HL-60 (cell line): ENCODE measurements at regions not wholly inside any gene's neighbourhood (a gene's known extent, or its start where the extent isn't known, plus 50 kb on each side); places are given as distances from the start of the nearest gene placed in this dataset.

Experiments
- CTCF ChIP-seq: IDR thresholded peaks from one replicate; pipeline ENCODE4 v1.5.1; 2011; ENCODE audit warnings: low read length, control low read depth, inconsistent platforms; ENCODE audit not compliant: insufficient read depth
- GABPA ChIP-seq: IDR thresholded peaks from 2 replicates; pipeline ENCODE4 v1.6.1; 2012; ENCODE audit warnings: low read depth
- POLR2AphosphoS5 ChIP-seq: IDR thresholded peaks from 2 replicates; pipeline ENCODE4 v1.6.1; 2012; ENCODE audit warnings: low read depth
- REST ChIP-seq: IDR thresholded peaks from 2 replicates; pipeline ENCODE4 v1.6.1; 2012; ENCODE audit warnings: low read depth; ENCODE audit not compliant: insufficient replicate concordance
- SPI1 ChIP-seq: IDR thresholded peaks from 2 replicates; pipeline ENCODE4 v1.6.1; 2012; ENCODE audit warnings: low read depth, mild to moderate bottlenecking, borderline replicate concordance

- no peak for TF ChIP-seq CTCF
- no peak for TF ChIP-seq REST
- TF ChIP-seq POLR2AphosphoS5 = no peak
- TF ChIP-seq GABPA = no peak
- no peak for TF ChIP-seq SPI1
These were observed 261.5 kb downstream of the NEBL start for GRCh38 chr10:20635570-20635969.
